A549 (cell line): ENCODE measurements at regions not wholly inside any gene's neighbourhood (a gene's known extent, or its start where the extent isn't known, plus 50 kb on each side); places are given as distances from the start of the nearest gene placed in this dataset.

Experiments used
- EHMT2 ChIP-seq: fragments of 200-600 bp; sonication (generic); IDR thresholded peaks from 2 replicates; pipeline ENCODE4 v1.6.1; 2016; ENCODE audit warnings: antibody characterized with exemption, low read depth, mild to moderate bottlenecking, moderate library complexity
- JUN ChIP-seq, 2 experiments: fragments of >200 bp; sonication (Bioruptor Twin); formaldehyde crosslinking; IDR thresholded peaks; 2 replicates in 1 of 2; 3 replicates in 1 of 2; pipeline ENCODE4 v1.6.1; 2016 to 2017
- POLR2A ChIP-seq: IDR thresholded peaks from 2 replicates; pipeline ENCODE4 v1.6.1; 2012; ENCODE audit warnings: mild to moderate bottlenecking, low read length
- RCOR1 ChIP-seq: fragments of 150-350 bp; IDR thresholded peaks from 2 replicates; pipeline ENCODE4 v1.6.1; 2014; ENCODE audit warnings: antibody characterized with exemption, low read length, low read depth
- ZNF302 ChIP-seq: fragments of 250-450 bp; sonication (Bioruptor Pico); IDR thresholded peaks from 2 replicates; pipeline ENCODE4 v1.9.0; 2021; ENCODE audit warnings: inconsistent platforms, mild to moderate bottlenecking, moderate library complexity
- TF ChIP-seq, protein P1 (sequence below): fragments of 200-600 bp; sonication (generic); IDR thresholded peaks from 2 replicates; pipeline ENCODE4 v1.6.1; 2016; ENCODE audit warnings: antibody characterized with exemption, mild to moderate bottlenecking, moderate library complexity
- TF ChIP-seq, protein P2 (sequence below): fragments of >200 bp; sonication (Bioruptor Twin); formaldehyde crosslinking; IDR thresholded peaks from 3 replicates; pipeline ENCODE4 v1.5.1; 2016

GRCh38 chr10:4383651-4384098, 442.3 kb upstream of the AKR1E2 start:
- TF ChIP-seq EHMT2 (no peak), ZNF302 (CRISPR knock-in tag) (no peak), JUN (IDR thresholded peaks at IDR 0.05) (no peak), POLR2A (no peak), RCOR1 (no peak)
- TF ChIP-seq, protein P1, sequence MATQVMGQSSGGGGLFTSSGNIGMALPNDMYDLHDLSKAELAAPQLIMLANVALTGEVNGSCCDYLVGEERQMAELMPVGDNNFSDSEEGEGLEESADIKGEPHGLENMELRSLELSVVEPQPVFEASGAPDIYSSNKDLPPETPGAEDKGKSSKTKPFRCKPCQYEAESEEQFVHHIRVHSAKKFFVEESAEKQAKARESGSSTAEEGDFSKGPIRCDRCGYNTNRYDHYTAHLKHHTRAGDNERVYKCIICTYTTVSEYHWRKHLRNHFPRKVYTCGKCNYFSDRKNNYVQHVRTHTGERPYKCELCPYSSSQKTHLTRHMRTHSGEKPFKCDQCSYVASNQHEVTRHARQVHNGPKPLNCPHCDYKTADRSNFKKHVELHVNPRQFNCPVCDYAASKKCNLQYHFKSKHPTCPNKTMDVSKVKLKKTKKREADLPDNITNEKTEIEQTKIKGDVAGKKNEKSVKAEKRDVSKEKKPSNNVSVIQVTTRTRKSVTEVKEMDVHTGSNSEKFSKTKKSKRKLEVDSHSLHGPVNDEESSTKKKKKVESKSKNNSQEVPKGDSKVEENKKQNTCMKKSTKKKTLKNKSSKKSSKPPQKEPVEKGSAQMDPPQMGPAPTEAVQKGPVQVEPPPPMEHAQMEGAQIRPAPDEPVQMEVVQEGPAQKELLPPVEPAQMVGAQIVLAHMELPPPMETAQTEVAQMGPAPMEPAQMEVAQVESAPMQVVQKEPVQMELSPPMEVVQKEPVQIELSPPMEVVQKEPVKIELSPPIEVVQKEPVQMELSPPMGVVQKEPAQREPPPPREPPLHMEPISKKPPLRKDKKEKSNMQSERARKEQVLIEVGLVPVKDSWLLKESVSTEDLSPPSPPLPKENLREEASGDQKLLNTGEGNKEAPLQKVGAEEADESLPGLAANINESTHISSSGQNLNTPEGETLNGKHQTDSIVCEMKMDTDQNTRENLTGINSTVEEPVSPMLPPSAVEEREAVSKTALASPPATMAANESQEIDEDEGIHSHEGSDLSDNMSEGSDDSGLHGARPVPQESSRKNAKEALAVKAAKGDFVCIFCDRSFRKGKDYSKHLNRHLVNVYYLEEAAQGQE: no peak
- TF ChIP-seq, protein P2, sequence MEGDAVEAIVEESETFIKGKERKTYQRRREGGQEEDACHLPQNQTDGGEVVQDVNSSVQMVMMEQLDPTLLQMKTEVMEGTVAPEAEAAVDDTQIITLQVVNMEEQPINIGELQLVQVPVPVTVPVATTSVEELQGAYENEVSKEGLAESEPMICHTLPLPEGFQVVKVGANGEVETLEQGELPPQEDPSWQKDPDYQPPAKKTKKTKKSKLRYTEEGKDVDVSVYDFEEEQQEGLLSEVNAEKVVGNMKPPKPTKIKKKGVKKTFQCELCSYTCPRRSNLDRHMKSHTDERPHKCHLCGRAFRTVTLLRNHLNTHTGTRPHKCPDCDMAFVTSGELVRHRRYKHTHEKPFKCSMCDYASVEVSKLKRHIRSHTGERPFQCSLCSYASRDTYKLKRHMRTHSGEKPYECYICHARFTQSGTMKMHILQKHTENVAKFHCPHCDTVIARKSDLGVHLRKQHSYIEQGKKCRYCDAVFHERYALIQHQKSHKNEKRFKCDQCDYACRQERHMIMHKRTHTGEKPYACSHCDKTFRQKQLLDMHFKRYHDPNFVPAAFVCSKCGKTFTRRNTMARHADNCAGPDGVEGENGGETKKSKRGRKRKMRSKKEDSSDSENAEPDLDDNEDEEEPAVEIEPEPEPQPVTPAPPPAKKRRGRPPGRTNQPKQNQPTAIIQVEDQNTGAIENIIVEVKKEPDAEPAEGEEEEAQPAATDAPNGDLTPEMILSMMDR: no peak
